ENCODE measurements at regions not wholly inside any gene's neighbourhood (a gene's known extent, or its start where the extent isn't known, plus 50 kb on each side); places are given as distances from the start of the nearest gene placed in this dataset.

GRCh38 chr5:57839025-57839424, 356.4 kb upstream of the ACTBL2 start:
- no peaks in the 10 kb centered on the region for H3K23me2 ChIP-seq (ENCODE audit: low read depth, low read length)
- H3K4me2 ChIP-seq (ENCODE audit: insufficient read depth in 1 of 2, low read depth in 2 of 2, low read length in 2 of 2), result no peak overlapping the region
- no peak for DNase-seq (ENCODE audit: low read depth in 1 of 2, low spot score in 2 of 2)
- H3K9me3 ChIP-seq (ENCODE audit: insufficient read depth in 2 of 2, low read depth in 1 of 2, low read length in 1 of 2), result peaks cover 0 to 5% of the 10 kb centered on the region in 2 experiments; a peak in 1 of 4 replicates
- H2BK12ac ChIP-seq (ENCODE audit: low read depth, low read length), result no peak overlapping the region
- FAIRE-seq, result no peak
- H3K36me3 ChIP-seq (ENCODE audit: control insufficient read depth in 2 of 4, insufficient read depth in 4 of 4, low read length in 3 of 4), result no peaks in the 10 kb centered on the region
- H3K4me3 ChIP-seq (ENCODE audit: extremely low read depth in 1 of 4, insufficient read depth in 2 of 4, low read depth in 3 of 4, low read length in 4 of 4), result no peak overlapping the region
- H3K27ac ChIP-seq (ENCODE audit: low read depth, low read length), result no peak overlapping the region
- no peak overlapping the region for H4K8ac ChIP-seq (ENCODE audit: extremely low read depth, insufficient read depth, low read length)
- no peak overlapping the region for H3K56ac ChIP-seq (replicated peaks; ENCODE audit: insufficient read length, low read depth, low read length)
- H3K79me2 ChIP-seq (ENCODE audit: control insufficient read depth in 1 of 2, insufficient read depth in 2 of 2, low read length in 2 of 2), result no peaks in the 10 kb centered on the region
- H4K5ac ChIP-seq (ENCODE audit: insufficient read length, low read depth, low read length), result no peak overlapping the region
- CTCF ChIA-PET (ENCODE audit: partially characterized antibody), result no interaction called here
- H2BK120ac ChIP-seq (replicated peaks; ENCODE audit: low read depth, low read length), result no peak overlapping the region
- H2AK5ac ChIP-seq (ENCODE audit: low read depth, low read length), result no peak overlapping the region
- no peak overlapping the region for H3K9ac ChIP-seq (replicated peaks in 1 of 4; ENCODE audit: extremely low read depth in 1 of 4, low read depth in 3 of 4, low read length in 3 of 4)
- no peak overlapping the region for H3K4ac ChIP-seq (replicated peaks; ENCODE audit: insufficient read length, low read depth, low read length)
- no peak overlapping the region for H2BK20ac ChIP-seq (ENCODE audit: low read length)
- no peak overlapping the region for H2AFZ ChIP-seq (ENCODE audit: low read length)
- POLR2A ChIA-PET (ENCODE audit: partially characterized antibody), result interaction anchor here (0.7 kb wide), 1 partner anchor 526 kb away, joined by 3 read pairs; no protein-coding TSS in a partner anchor
- no peak overlapping the region for H3K18ac ChIP-seq (ENCODE audit: extremely low read depth, low read length)
- WGBS, 2 experiments (ENCODE audit: extremely low coverage in 1 of 2, insufficient coverage in 1 of 2, insufficient read length in 1 of 2, insufficient replicate concordance in 2 of 2, low coverage in 1 of 2, low lambda C conversion rate in 2 of 2, missing lambda C conversion rate in 1 of 2), result 91% methylated on average over 3 of the region's 3 CpGs; no CpG with 5 or more reads in 1 of the 2 experiments
- H3K27me3 ChIP-seq (replicated peaks in 1 of 4; ENCODE audit: control insufficient read depth in 3 of 4, extremely low read depth in 1 of 4, insufficient read depth in 3 of 4, low read length in 3 of 4), result no peaks in the 10 kb centered on the region
- no peaks in the 10 kb centered on the region for H3K79me1 ChIP-seq (ENCODE audit: low read depth, low read length)
- peaks cover 0 to 16% (median 6%) of the 10 kb centered on the region in 4 experiments; a peak in 3 of 7 replicates for H3K4me1 ChIP-seq (replicated peaks in 1 of 4; ENCODE audit: control insufficient read depth in 3 of 4, insufficient read depth in 4 of 4, low read length in 3 of 4)
- no peak overlapping the region for H2BK5ac ChIP-seq (ENCODE audit: low read depth, low read length)
- H3K14ac ChIP-seq (ENCODE audit: insufficient read length), result no peak overlapping the region
- no peak overlapping the region for H2BK15ac ChIP-seq (ENCODE audit: low read length)
- H3K23ac ChIP-seq (ENCODE audit: insufficient read length), result no peak overlapping the region
- H4K20me1 ChIP-seq (replicated peaks in 1 of 2; ENCODE audit: control insufficient read depth in 1 of 2, insufficient read depth in 2 of 2, low read length in 2 of 2), result no peaks in the 10 kb centered on the region
- TF ChIP-seq NRF1 (IDR thresholded peaks at IDR 0.05; ENCODE audit: low read depth, low read length) (no peak), SIRT6 (IDR thresholded peaks at IDR 0.05; ENCODE audit: low read length) (no peak), SIX5 (IDR thresholded peaks at IDR 0.05; ENCODE audit: low read depth, low read length) (no peak), EGR1 (IDR thresholded peaks at IDR 0.05; ENCODE audit: borderline replicate concordance, low read depth, low read length) (no peak), TCF12 (IDR thresholded peaks at IDR 0.05; ENCODE audit: low read depth, low read length) (no peak), TEAD4 (IDR thresholded peaks at IDR 0.05; ENCODE audit: low read depth, low read length) (no peak), KDM4A (IDR thresholded peaks at IDR 0.05; ENCODE audit: low read depth, low read length, severe bottlenecking) (no peak), NANOG (IDR thresholded peaks at IDR 0.05; ENCODE audit: insufficient read depth, low read depth, low read length, poor library complexity, severe bottlenecking) (no peak), CTCF (IDR thresholded peaks at IDR 0.05; ENCODE audit: control extremely low read depth in 1 of 3, insufficient read depth in 1 of 3, low read depth in 1 of 3, low read length in 3 of 3) (no peak), CTBP2 (IDR thresholded peaks at IDR 0.05; ENCODE audit: borderline replicate concordance, insufficient read depth, insufficient read length, low read length) (no peak), TAF1 (IDR thresholded peaks at IDR 0.05; ENCODE audit: low read depth, low read length) (no peak)
- no peak overlapping the region for H4K91ac ChIP-seq (replicated peaks; ENCODE audit: insufficient read length, low read length)

Data from H1 (cell line).